Mesodermal cell (in vitro differentiated cells): ENCODE measurements at regions not wholly inside any gene's neighbourhood (a gene's known extent, or its start where the extent isn't known, plus 50 kb on each side); places are given as distances from the start of the nearest gene placed in this dataset.

Experiments
- H3K27ac ChIP-seq: 2 replicates; pipeline ENCODE4 v1.7.0; 2013; ENCODE audit warnings: mild to moderate bottlenecking, low read depth, low read length, moderate library complexity; ENCODE audit not compliant: severe bottlenecking
- H3K36me3 ChIP-seq: 2 replicates; pipeline ENCODE4 v1.7.1; 2013; ENCODE audit warnings: mild to moderate bottlenecking, low read length, moderate library complexity; ENCODE audit not compliant: control insufficient read depth, insufficient read depth
- H3K4me1 ChIP-seq: one replicate; pipeline ENCODE4 v1.7.1; 2013; ENCODE audit warnings: mild to moderate bottlenecking, low read length; ENCODE audit not compliant: insufficient read depth, control insufficient read depth, poor library complexity, severe bottlenecking
- H3K4me3 ChIP-seq: 2 replicates; pipeline ENCODE4 v1.7.0; 2013; ENCODE audit warnings: low read length, control low read depth, mild to moderate bottlenecking; ENCODE audit not compliant: insufficient read depth, poor library complexity, severe bottlenecking; ENCODE audit errors: extremely low read depth
- H3K9me3 ChIP-seq: 2 replicates; pipeline ENCODE4 v1.7.1; 2013; ENCODE audit warnings: mild to moderate bottlenecking, low read length, moderate library complexity; ENCODE audit not compliant: control insufficient read depth
- WGBS, 2 experiments: methylation state at CpG; one replicate each; pipeline ENCODE4 v1.1.5; 2013; ENCODE audit warnings: missing lambda C conversion rate in 2 of 2; ENCODE audit not compliant: insufficient coverage in 2 of 2; 5-methylcytosine and 5-hydroxymethylcytosine counted together

DNA sequence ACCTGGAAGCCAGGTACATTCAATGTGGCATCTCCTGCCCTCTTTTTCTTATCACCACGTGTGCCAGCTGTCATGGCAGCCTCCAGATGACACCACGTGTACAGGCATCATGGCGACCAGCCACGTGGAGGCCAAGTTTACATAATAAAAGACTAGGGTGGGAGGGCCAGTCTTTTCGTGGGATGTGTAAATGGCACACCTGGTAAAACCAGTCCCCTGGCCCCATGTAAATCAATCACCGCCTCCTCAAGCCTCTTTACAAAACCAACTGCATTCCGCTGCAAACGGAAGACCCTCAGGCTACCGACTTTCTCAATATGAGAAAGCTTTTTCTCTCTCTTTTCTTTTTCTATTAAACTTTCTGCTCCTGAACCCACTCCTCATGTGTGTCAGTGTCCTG, 65.1 kb upstream of the PHF14 start:
- Histone ChIP-seq H3K36me3 (no peaks in the 10 kb centered on the region), H3K4me3 (no peak overlapping the region), H3K9me3 (peaks cover 8% of the 10 kb centered on the region), H3K27ac (no peak overlapping the region), H3K4me1 (no peaks in the 10 kb centered on the region)
- WGBS, 2 experiments, result 52 to 69% methylated on average over 6 to 8 of the region's 9 CpGs

- no peaks in the 10 kb centered on the region for H3K36me3 ChIP-seq
- WGBS, 2 experiments, result 94 to 100% methylated on average over 2 of the region's 2 CpGs
- peaks cover 8% of the 10 kb centered on the region for H3K9me3 ChIP-seq
- H3K4me1 ChIP-seq, result no peaks in the 10 kb centered on the region
- no peak overlapping the region for H3K4me3 ChIP-seq
- H3K27ac ChIP-seq, result no peak overlapping the region
Measured at GRCh38 chr7:10910447-10910846, 63.2 kb upstream of the PHF14 start.

DNA sequence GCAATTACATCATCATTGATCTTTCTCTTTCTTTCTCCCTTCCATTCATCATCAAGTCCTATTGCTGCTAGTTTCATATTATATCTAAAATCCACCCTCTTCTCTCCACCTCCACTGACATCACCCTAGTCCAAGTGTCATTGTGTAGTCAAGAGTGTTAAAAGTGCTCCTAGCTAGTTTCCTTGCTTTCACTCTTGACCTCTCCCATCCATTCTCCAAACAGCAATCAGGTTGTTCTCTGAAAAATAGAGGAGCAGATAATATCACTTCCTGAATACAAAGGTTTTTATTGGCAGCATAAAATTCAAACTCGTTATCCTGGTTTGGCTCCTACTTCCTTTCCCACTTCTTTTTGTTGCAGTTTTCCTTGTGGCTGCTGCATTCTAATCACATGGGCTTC, 61.6 kb upstream of the PHF14 start:
- Histone ChIP-seq H3K4me3 (no peak overlapping the region), H3K36me3 (no peaks in the 10 kb centered on the region), H3K27ac (no peak overlapping the region), H3K9me3 (peaks cover 8% of the 10 kb centered on the region), H3K4me1 (no peaks in the 10 kb centered on the region)
- 75 to 100% methylated on average over 1 of the region's 1 CpG for WGBS, 2 experiments

DNA sequence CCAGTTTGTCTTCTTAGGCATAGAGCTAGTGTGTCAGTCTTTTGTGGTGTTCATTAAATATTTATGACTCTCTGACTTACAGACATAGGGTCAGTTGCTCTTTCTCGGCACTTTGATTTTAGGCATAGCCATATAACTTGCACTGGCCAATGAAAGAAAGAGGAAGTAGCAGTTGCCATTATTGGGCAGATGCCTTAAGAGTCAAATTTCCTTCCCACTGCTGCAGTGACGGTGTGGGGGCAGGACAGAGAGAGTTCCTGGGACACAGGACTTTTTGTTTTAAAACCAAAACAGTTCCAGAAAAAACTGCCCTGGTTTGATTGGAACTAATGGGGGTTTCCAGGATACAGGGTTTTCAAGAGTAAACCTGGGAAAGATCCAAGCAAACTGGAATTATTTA, 60.2 kb upstream of the PHF14 start:
- no peak overlapping the region for H3K4me3 ChIP-seq
- H3K36me3 ChIP-seq, result no peaks in the 10 kb centered on the region
- no peak overlapping the region for H3K27ac ChIP-seq
- peaks cover 8% of the 10 kb centered on the region for H3K9me3 ChIP-seq
- no peaks in the 10 kb centered on the region for H3K4me1 ChIP-seq
- WGBS, 2 experiments, result 86 to 100% methylated on average over 1 of the region's 2 CpGs

- no peaks in the 10 kb centered on the region for H3K9me3 ChIP-seq
- H3K36me3 ChIP-seq, result no peaks in the 10 kb centered on the region
- H3K4me1 ChIP-seq, result no peaks in the 10 kb centered on the region
- H3K27ac ChIP-seq, result no peak overlapping the region
- 85 to 90% methylated on average over 2 of the region's 4 CpGs for WGBS, 2 experiments
- no peak overlapping the region for H3K4me3 ChIP-seq
Measured at GRCh38 chr7:10918093-10918590, 55.5 kb upstream of the PHF14 start.

- Histone ChIP-seq H3K4me1 (no peaks in the 10 kb centered on the region), H3K9me3 (no peaks in the 10 kb centered on the region), H3K4me3 (no peak overlapping the region), H3K36me3 (no peaks in the 10 kb centered on the region), H3K27ac (no peak overlapping the region)
- 100% methylated on average over 2 of the region's 2 CpGs; no CpG with 5 or more reads in 1 of the 2 experiments for WGBS, 2 experiments
Measured at GRCh38 chr7:10919923-10920322, 53.7 kb upstream of the PHF14 start.
